RWPE2 (cell line): ENCODE measurements at regions not wholly inside any gene's neighbourhood (a gene's known extent, or its start where the extent isn't known, plus 50 kb on each side); places are given as distances from the start of the nearest gene placed in this dataset.

Experiments
- ATAC-seq: fragments of 200-7000 bp; cut with Tn5 transposase; 3 replicates; pipeline ENCODE4 v1.9.1; 2021; ENCODE audit warnings: low read depth
- DNase-seq: peaks from one replicate; pipeline ENCODE4 v3.0.0-alpha.2; 2020; ENCODE audit warnings: low spot score
- H3K27ac ChIP-seq: fragments of 450-650 bp; 2 replicates; pipeline ENCODE4 v1.5.1; 2017; ENCODE audit warnings: mild to moderate bottlenecking; ENCODE audit not compliant: poor library complexity, severe bottlenecking
- H3K27me3 ChIP-seq: fragments of 250-450 bp; sonication (Bioruptor Pico); 2 replicates; pipeline ENCODE4 v1.5.1; 2021; ENCODE audit warnings: mild to moderate bottlenecking, moderate library complexity; ENCODE audit not compliant: insufficient read depth, poor library complexity, severe bottlenecking
- H3K36me3 ChIP-seq: fragments of 250-450 bp; sonication (Bioruptor Pico); 2 replicates; pipeline ENCODE4 v1.5.1; 2020; ENCODE audit warnings: low read depth, mild to moderate bottlenecking, moderate library complexity
- H3K4me1 ChIP-seq: fragments of 250-450 bp; sonication (Bioruptor Pico); 2 replicates; pipeline ENCODE4 v1.5.1; 2021; ENCODE audit warnings: mild to moderate bottlenecking, moderate library complexity; ENCODE audit not compliant: insufficient read depth, poor library complexity, severe bottlenecking
- H3K4me3 ChIP-seq: fragments of 250-450 bp; sonication (Bioruptor Pico); 2 replicates; pipeline ENCODE4 v1.5.1; 2021; ENCODE audit warnings: mild to moderate bottlenecking, moderate library complexity; ENCODE audit not compliant: severe bottlenecking
- H3K9me3 ChIP-seq: fragments of 250-450 bp; sonication (Bioruptor Pico); 2 replicates; pipeline ENCODE4 v1.5.1; 2021; ENCODE audit warnings: mild to moderate bottlenecking, moderate library complexity; ENCODE audit not compliant: severe bottlenecking
- CTCF ChIP-seq: fragments of 450-650 bp; IDR thresholded peaks from one replicate; pipeline ENCODE4 v1.5.1; 2017; ENCODE audit warnings: mild to moderate bottlenecking, moderate library complexity; ENCODE audit not compliant: poor library complexity, severe bottlenecking

GRCh38 chr3:95168526-95168925 lies 1105.7 kb downstream of the NSUN3 start:
- TF ChIP-seq CTCF = no peak
- no peak overlapping the region for H3K27ac ChIP-seq
- no peak overlapping the region for H3K4me3 ChIP-seq
- ATAC-seq (no peak), DNase-seq (no peak)
- H3K27me3 ChIP-seq = no peaks in the 10 kb centered on the region
- H3K9me3 ChIP-seq = no peaks in the 10 kb centered on the region
- H3K4me1 ChIP-seq = no peaks in the 10 kb centered on the region
- H3K36me3 ChIP-seq = no peaks in the 10 kb centered on the region

- no peak overlapping the region for H3K27ac ChIP-seq
- no peaks in the 10 kb centered on the region for H3K36me3 ChIP-seq
- H3K4me3 ChIP-seq = no peak overlapping the region
- no peak for TF ChIP-seq CTCF
- no peak for DNase-seq
- no peaks in the 10 kb centered on the region for H3K27me3 ChIP-seq
- no peaks in the 10 kb centered on the region for H3K9me3 ChIP-seq
- no peaks in the 10 kb centered on the region for H3K4me1 ChIP-seq
- no peak for ATAC-seq
Observed at GRCh38 chr3:95172164-95172943, 1109.5 kb downstream of the NSUN3 start.

- Histone ChIP-seq H3K4me3 (no peak overlapping the region), H3K27me3 (no peaks in the 10 kb centered on the region), H3K36me3 (no peaks in the 10 kb centered on the region), H3K27ac (no peak overlapping the region), H3K4me1 (no peaks in the 10 kb centered on the region), H3K9me3 (no peaks in the 10 kb centered on the region)
- no peak for DNase-seq
- no peak for ATAC-seq
- no peak for TF ChIP-seq CTCF
Observed at GRCh38 chr3:95177096-95177495, 1114.2 kb downstream of the NSUN3 start.

GRCh38 chr3:95184038-95184437 lies 1121.2 kb downstream of the NSUN3 start:
- Histone ChIP-seq H3K36me3 (no peaks in the 10 kb centered on the region), H3K27ac (no peak overlapping the region), H3K9me3 (no peaks in the 10 kb centered on the region), H3K27me3 (no peaks in the 10 kb centered on the region), H3K4me3 (no peak overlapping the region), H3K4me1 (no peaks in the 10 kb centered on the region)
- ATAC-seq = no peak
- no peak for TF ChIP-seq CTCF
- DNase-seq = no peak

GRCh38 chr3:95189348-95189747 lies 1126.5 kb downstream of the NSUN3 start:
- no peaks in the 10 kb centered on the region for H3K9me3 ChIP-seq
- TF ChIP-seq CTCF = no peak
- ATAC-seq = no peak
- no peaks in the 10 kb centered on the region for H3K36me3 ChIP-seq
- no peak overlapping the region for H3K4me3 ChIP-seq
- no peak overlapping the region for H3K27ac ChIP-seq
- H3K4me1 ChIP-seq = no peaks in the 10 kb centered on the region
- no peak for DNase-seq
- H3K27me3 ChIP-seq = peaks cover 3% of the 10 kb centered on the region
